Uterus (tissue), 3 donors: ENCODE measurements at regions not wholly inside any gene's neighbourhood (a gene's known extent, or its start where the extent isn't known, plus 50 kb on each side); places are given as distances from the start of the nearest gene placed in this dataset.

Experiments used
- DNase-seq, 2 donors: peaks; one replicate each; pipeline ENCODE4 v3.0.0-alpha.2; 2019 to 2020
- H3K27ac ChIP-seq, 2 donors: fragments of 200-600 bp; sonication (generic); 1 replicate in 1 of 2; 2 replicates in 1 of 2; pipeline ENCODE4 v1.5.1; 2016 to 2018
- H3K27me3 ChIP-seq, 2 donors: fragments of 200-600 bp; sonication (generic); one replicate each; pipeline ENCODE4 v1.5.1; 2018 to 2019; ENCODE audit warnings: control low read depth in 1 of 2
- H3K36me3 ChIP-seq, 2 donors: fragments of 200-600 bp; sonication (generic); one replicate each; pipeline ENCODE4 v1.5.1; 2019; ENCODE audit warnings: control low read depth in 1 of 2
- H3K4me1 ChIP-seq, 2 donors: fragments of 200-600 bp; sonication (generic); one replicate each; pipeline ENCODE4 v1.5.1; 2018 to 2019; ENCODE audit warnings: control low read depth in 1 of 2
- H3K4me3 ChIP-seq, 2 donors: fragments of 200-600 bp; sonication (generic); 1 replicate in 1 of 2; 2 replicates in 1 of 2; pipeline ENCODE4 v1.5.1; 2018 to 2019; ENCODE audit warnings: mild to moderate bottlenecking in 1 of 2
- H3K9me3 ChIP-seq, 2 donors: fragments of 200-600 bp; sonication (generic); one replicate each; pipeline ENCODE4 v1.5.1; 2019; ENCODE audit warnings: control low read depth in 1 of 2
- CTCF ChIP-seq, 4 experiments: fragments of 200-600 bp in 2 of 4; fragments of 450-650 bp in 2 of 4; sonication (generic) in 2 of 4; IDR thresholded peaks; one replicate each; pipeline ENCODE4 v1.5.1; 2016 to 2019; ENCODE audit warnings: antibody characterized with exemption in 4 of 4, mild to moderate bottlenecking in 2 of 4, moderate library complexity in 1 of 4
- POLR2A ChIP-seq, 2 donors: fragments of 450-650 bp; IDR thresholded peaks; one replicate each; pipeline ENCODE4 v1.6.1; 2016; ENCODE audit warnings: antibody characterized with exemption in 2 of 2, mild to moderate bottlenecking in 1 of 2, moderate library complexity in 1 of 2
- intact Hi-C: fragments of 100-400 bp; cut with DNase I; formaldehyde crosslinking; loops from one replicate; pipeline ENCODE4 v1.15.1; 2023; ENCODE audit warnings: low total_unique reads
- donor health status: DM: yes; HTN: yes; CAD: no.

GRCh38 chr4:30973993-30974392 is 253.8 kb downstream of the PCDH7 start:
- Histone ChIP-seq H3K27ac (no peak overlapping the region), H3K9me3 (no peaks in the 10 kb centered on the region), H3K4me1 (no peaks in the 10 kb centered on the region), H3K36me3 (no peaks in the 10 kb centered on the region), H3K27me3 (no peaks in the 10 kb centered on the region), H3K4me3 (no peak overlapping the region)
- TF ChIP-seq POLR2A (IDR thresholded peaks at IDR 0.05) (no peak), CTCF (IDR thresholded peaks at IDR 0.05) (no peak)
- DNase-seq, result no peak
- intact Hi-C loops, result no loop called here

DNA sequence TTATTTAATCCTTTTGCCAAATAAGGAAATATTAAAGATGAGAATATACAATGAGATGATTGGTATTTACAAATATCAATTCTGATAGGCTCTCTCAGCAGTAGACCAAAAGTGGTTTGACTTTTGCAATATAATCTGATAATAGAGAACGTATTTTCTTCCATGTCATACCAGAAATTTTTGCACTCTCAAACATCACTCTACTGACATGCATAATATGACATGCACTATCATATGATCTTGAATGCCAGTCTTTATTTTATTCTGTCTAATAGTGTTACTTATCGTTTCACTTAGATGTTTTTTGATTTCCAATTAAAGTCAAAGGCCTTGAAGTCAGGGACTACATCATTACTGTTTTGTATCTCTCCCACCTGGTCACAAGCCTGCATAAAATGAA is 259.2 kb downstream of the PCDH7 start:
- no peak for TF ChIP-seq CTCF (IDR thresholded peaks at IDR 0.05)
- TF ChIP-seq POLR2A (IDR thresholded peaks at IDR 0.05), result no peak
- no peak for DNase-seq
- Histone ChIP-seq H3K4me3 (no peak overlapping the region), H3K9me3 (no peaks in the 10 kb centered on the region), H3K27me3 (no peaks in the 10 kb centered on the region), H3K27ac (no peak overlapping the region), H3K4me1 (no peaks in the 10 kb centered on the region), H3K36me3 (no peaks in the 10 kb centered on the region)
- intact Hi-C loops, result no loop called here

GRCh38 chr4:30989508-30989907 is 269.3 kb downstream of the PCDH7 start:
- Histone ChIP-seq H3K9me3 (no peaks in the 10 kb centered on the region), H3K36me3 (no peaks in the 10 kb centered on the region), H3K4me1 (no peaks in the 10 kb centered on the region), H3K27ac (no peak overlapping the region), H3K27me3 (no peaks in the 10 kb centered on the region), H3K4me3 (no peak overlapping the region)
- DNase-seq, result no peak
- TF ChIP-seq CTCF (IDR thresholded peaks at IDR 0.05) (no peak), POLR2A (IDR thresholded peaks at IDR 0.05) (no peak)
- intact Hi-C loops, result no loop called here

- H3K4me3 ChIP-seq, result no peak overlapping the region
- no peaks in the 10 kb centered on the region for H3K4me1 ChIP-seq
- no peak for DNase-seq
- no peaks in the 10 kb centered on the region for H3K27me3 ChIP-seq
- no peak overlapping the region for H3K27ac ChIP-seq
- no peaks in the 10 kb centered on the region for H3K36me3 ChIP-seq
- TF ChIP-seq CTCF (IDR thresholded peaks at IDR 0.05) (no peak), POLR2A (IDR thresholded peaks at IDR 0.05) (no peak)
- intact Hi-C loops, result no loop called here
- no peaks in the 10 kb centered on the region for H3K9me3 ChIP-seq
These were observed 276.7 kb downstream of the PCDH7 start for GRCh38 chr4:30996841-30997240.

DNA sequence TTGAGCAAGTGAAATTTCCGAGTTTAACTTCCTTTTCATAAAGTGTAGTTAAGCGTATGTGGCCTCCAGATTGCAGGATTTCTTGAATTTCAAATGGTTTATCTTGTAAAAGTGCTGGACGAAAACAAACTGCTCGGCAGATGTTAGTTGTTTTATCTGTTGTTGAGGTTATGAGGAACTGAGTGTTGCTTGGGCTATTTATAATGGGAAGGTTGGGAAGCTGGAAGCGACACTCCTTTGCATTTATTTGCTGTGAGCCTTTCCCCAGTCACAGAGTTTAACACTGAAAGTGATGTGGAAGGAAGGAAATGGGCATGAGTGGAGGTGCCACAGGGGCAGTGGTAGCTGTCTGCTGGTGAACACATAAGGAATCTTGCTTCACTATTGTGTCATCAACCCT is 284.9 kb downstream of the PCDH7 start:
- TF ChIP-seq POLR2A (IDR thresholded peaks at IDR 0.05) (no peak), CTCF (IDR thresholded peaks at IDR 0.05) (no peak)
- no peaks in the 10 kb centered on the region for H3K9me3 ChIP-seq
- no peak overlapping the region for H3K27ac ChIP-seq
- intact Hi-C loops, result no loop called here
- no peaks in the 10 kb centered on the region for H3K27me3 ChIP-seq
- no peaks in the 10 kb centered on the region for H3K36me3 ChIP-seq
- no peak overlapping the region for H3K4me3 ChIP-seq
- no peak for DNase-seq
- no peaks in the 10 kb centered on the region for H3K4me1 ChIP-seq
